Lung (tissue), 11 donors: ENCODE measurements at regions not wholly inside any gene's neighbourhood (a gene's known extent, or its start where the extent isn't known, plus 50 kb on each side); places are given as distances from the start of the nearest gene placed in this dataset.

ENCODE experiments used
- ATAC-seq: fragments of 200-7000 bp; cut with Tn5 transposase; one replicate; pipeline ENCODE4 v1.9.1; 2020; ENCODE audit warnings: moderate number of reproducible peaks; ENCODE audit not compliant: insufficient read depth, low FRiP score
- DNase-seq, 3 donors: peaks; one replicate each; pipeline ENCODE4 v3.0.0-alpha.2; 2013 to 2017
- H3K27ac ChIP-seq, 2 donors: one replicate each; pipeline ENCODE4 v1.5.1; 2013; ENCODE audit warnings: mild to moderate bottlenecking in 2 of 2, moderate library complexity in 2 of 2, control low read depth in 1 of 2, inconsistent platforms in 1 of 2, low read depth in 1 of 2, low read length in 1 of 2
- H3K27me3 ChIP-seq, 3 donors: one replicate each; pipeline ENCODE4 v1.5.1; 2013; ENCODE audit warnings: low read length in 2 of 3; ENCODE audit not compliant: control insufficient read depth in 3 of 3, insufficient read depth in 3 of 3
- H3K36me3 ChIP-seq, 4 donors: one replicate each; pipeline ENCODE4 v1.5.1; 2013; ENCODE audit warnings: low read length in 4 of 4, mild to moderate bottlenecking in 1 of 4, moderate library complexity in 1 of 4; ENCODE audit not compliant: control insufficient read depth in 4 of 4, insufficient read depth in 4 of 4
- H3K4me1 ChIP-seq, 5 donors: one replicate each; pipeline ENCODE4 v1.5.1; 2013; ENCODE audit warnings: low read length in 5 of 5, mild to moderate bottlenecking in 2 of 5, moderate library complexity in 1 of 5; ENCODE audit not compliant: control insufficient read depth in 5 of 5, insufficient read depth in 5 of 5
- H3K4me3 ChIP-seq: one replicate; pipeline ENCODE4 v1.5.1; 2013; ENCODE audit warnings: mild to moderate bottlenecking, control low read depth, moderate library complexity
- H3K9ac ChIP-seq, 2 donors: one replicate each; pipeline ENCODE4 v1.5.1; 2013; ENCODE audit warnings: low read length in 2 of 2, control low read depth in 1 of 2; ENCODE audit not compliant: insufficient read depth in 1 of 2
- H3K9me3 ChIP-seq, 4 donors: one replicate each; pipeline ENCODE4 v1.5.1; 2013; ENCODE audit warnings: low read length in 3 of 4, mild to moderate bottlenecking in 1 of 4, moderate library complexity in 1 of 4; ENCODE audit not compliant: control insufficient read depth in 4 of 4, insufficient read depth in 3 of 4
- CTCF ChIP-seq: IDR thresholded peaks from 2 replicates; pipeline ENCODE4 v1.5.1; 2012; ENCODE audit warnings: mild to moderate bottlenecking; ENCODE audit errors: control extremely low read depth, extremely low read depth
- WGBS, 2 donors: extraction: QIAGEN DNeasy Blood & Tissue Kit; methylation state at CpG; one replicate each; pipeline ENCODE4 v1.1.7; 2013; 5-methylcytosine and 5-hydroxymethylcytosine counted together
- donor health status: control.
- donor health status: control.
- donor health status: Bipolar disorder and iron deficiency.
- donor health status: healthy.
- donor health status: DM: yes; HTN: yes; CAD: no.

- 69 to 75% methylated on average over 20 of the region's 20 CpGs for WGBS, 2 donors
- Histone ChIP-seq H3K4me1 (peaks cover 0 to 13% (median 0%) of the 10 kb centered on the region in 5 donors), H3K27me3 (no peaks in the 10 kb centered on the region), H3K27ac (peak overlapping the region in 1 of 2 donors; percentile 51), H3K4me3 (no peak overlapping the region), H3K36me3 (no peaks in the 10 kb centered on the region), H3K9ac (no peak overlapping the region), H3K9me3 (peaks cover 0 to 2% (median 0%) of the 10 kb centered on the region in 4 donors)
- ATAC-seq (no peak), DNase-seq (no peak)
- TF ChIP-seq CTCF, result no peak
Observed at GRCh38 chr7:35331730-35332678, 78.1 kb upstream of the TBX20 start.

- Histone ChIP-seq H3K36me3 (no peaks in the 10 kb centered on the region), H3K27me3 (no peaks in the 10 kb centered on the region), H3K9ac (no peak overlapping the region), H3K9me3 (peaks cover 0 to 2% (median 0%) of the 10 kb centered on the region in 4 donors), H3K4me3 (no peak overlapping the region), H3K27ac (no peak overlapping the region), H3K4me1 (peaks cover 0 to 8% (median 0%) of the 10 kb centered on the region in 5 donors)
- ATAC-seq (no peak), DNase-seq (no peak)
- 82 to 83% methylated on average over 1 of the region's 1 CpG for WGBS, 2 donors
- no peak for TF ChIP-seq CTCF
Observed at GRCh38 chr7:35329026-35329425, 75.1 kb upstream of the TBX20 start.

GRCh38 chr7:35319606-35320005 is 65.7 kb upstream of the TBX20 start:
- Histone ChIP-seq H3K36me3 (no peaks in the 10 kb centered on the region), H3K9ac (no peak overlapping the region), H3K27me3 (peaks cover 0 to 3% (median 0%) of the 10 kb centered on the region in 3 donors), H3K9me3 (peaks cover 0 to 3% (median 0%) of the 10 kb centered on the region in 4 donors), H3K27ac (no peak overlapping the region), H3K4me1 (no peaks in the 10 kb centered on the region), H3K4me3 (no peak overlapping the region)
- 71 to 78% methylated on average over 4 of the region's 4 CpGs for WGBS, 2 donors
- no peak for TF ChIP-seq CTCF
- DNase-seq (no peak), ATAC-seq (no peak)
